Sciatic nerve (tissue), 2 donors: ENCODE measurements at regions not wholly inside any gene's neighbourhood (a gene's known extent, or its start where the extent isn't known, plus 50 kb on each side); places are given as distances from the start of the nearest gene placed in this dataset.
A peak's percentile ranks its signal among the peaks of the same experiment; 100 is the strongest.
"Not testable (repeated sequence)": the region's sequence is repeated elsewhere in the genome, so short reads cannot be mapped to it uniquely, and the experiment has no call there.

Source experiments
- ATAC-seq: fragments of 200-7000 bp; cut with Tn5 transposase; one replicate; pipeline ENCODE4 v1.9.1; 2020; ENCODE audit warnings: mild to moderate bottlenecking, moderate library complexity
- DNase-seq: peaks from one replicate; pipeline ENCODE4 v3.0.0-alpha.2; 2020; ENCODE audit warnings: low spot score
- intact Hi-C: fragments of 100-400 bp; cut with DNase I; formaldehyde crosslinking; loops from one replicate; pipeline ENCODE4 v1.14.2; 2022
- donor health status: DM: no; HTN: no; CAD: no.
- donor health status: DM: no; HTN: no; CAD: no.

- DNase-seq = no peak
- intact Hi-C loops = no loop called here
- ATAC-seq = no peak
Observed at GRCh38 chr13:111616203-111616602, 295.8 kb downstream of the TEX29 start.

GRCh38 chr13:111620166-111620565 is 299.7 kb downstream of the TEX29 start:
- DNase-seq (no peak), ATAC-seq (no peak)
- intact Hi-C loops = no loop called here

GRCh38 chr13:111620586-111620985 is 300.1 kb downstream of the TEX29 start:
- no peak for ATAC-seq
- intact Hi-C loops = no loop called here
- no peak for DNase-seq

GRCh38 chr13:111621164-111621563 is 300.7 kb downstream of the TEX29 start:
- DNase-seq = no peak
- no peak for ATAC-seq
- intact Hi-C loops = no loop called here

GRCh38 chr13:111622051-111622531 is 301.6 kb downstream of the TEX29 start:
- intact Hi-C loops = no loop called here
- ATAC-seq (no peak), DNase-seq (no peak)

GRCh38 chr13:111623208-111623607 is 302.8 kb downstream of the TEX29 start:
- intact Hi-C loops = no loop called here
- no peak for DNase-seq
- no peak for ATAC-seq

- no peak for ATAC-seq
- no peak for DNase-seq
- intact Hi-C loops = no loop called here
Observed at GRCh38 chr13:111623743-111624505, 303.5 kb downstream of the TEX29 start.

GRCh38 chr13:111625526-111626315 is 305.3 kb downstream of the TEX29 start:
- no peak for DNase-seq
- no peak for ATAC-seq
- intact Hi-C loops = no loop called here

- peak; percentile 47 for ATAC-seq
- DNase-seq = no peak
- intact Hi-C loops = no loop called here
Observed at GRCh38 chr13:111626371-111627305, 306.2 kb downstream of the TEX29 start.

GRCh38 chr13:111627596-111627995 is 307.2 kb downstream of the TEX29 start:
- ATAC-seq = no peak
- no peak for DNase-seq
- intact Hi-C loops = no loop called here

- DNase-seq (no peak), ATAC-seq (no peak)
- intact Hi-C loops = no loop called here
Observed at GRCh38 chr13:111629016-111629415, 308.6 kb downstream of the TEX29 start.

GRCh38 chr13:111629457-111629856 is 309.0 kb downstream of the TEX29 start:
- intact Hi-C loops = no loop called here
- no peak for ATAC-seq
- no peak for DNase-seq

- no peak for ATAC-seq
- no peak for DNase-seq
- intact Hi-C loops = no loop called here
Observed at GRCh38 chr13:111629926-111630325, 309.5 kb downstream of the TEX29 start.

GRCh38 chr13:111630406-111630805 is 310.0 kb downstream of the TEX29 start:
- intact Hi-C loops = no loop called here
- DNase-seq (no peak), ATAC-seq (no peak)

- DNase-seq, ATAC-seq, intact Hi-C loops: not testable (repeated sequence)
Observed at GRCh38 chr13:111631271-111631670, 310.8 kb downstream of the TEX29 start.

GRCh38 chr13:111632906-111633305 is 312.5 kb downstream of the TEX29 start:
- ATAC-seq = no peak
- DNase-seq = no peak

GRCh38 chr13:111633401-111633800 is 313.0 kb downstream of the TEX29 start:
- no peak for DNase-seq
- intact Hi-C loops = no loop called here
- ATAC-seq = no peak

More at GRCh38 chr13:111632906-111633305, 312.5 kb downstream of the TEX29 start:
- intact Hi-C loops = no loop called here

GRCh38 chr13:111634410-111634809 is 314.0 kb downstream of the TEX29 start:
- no peak for DNase-seq
- no peak for ATAC-seq
- intact Hi-C loops = no loop called here

GRCh38 chr13:111636271-111636670 is 315.8 kb downstream of the TEX29 start:
- no peak for ATAC-seq

More at GRCh38 chr13:111636271-111636670, 315.8 kb downstream of the TEX29 start:
- DNase-seq = no peak
- intact Hi-C loops = no loop called here
